Uterus (tissue), 3 donors: ENCODE measurements at regions not wholly inside any gene's neighbourhood (a gene's known extent, or its start where the extent isn't known, plus 50 kb on each side); places are given as distances from the start of the nearest gene placed in this dataset.

ENCODE experiments used
- DNase-seq, 2 donors: peaks; one replicate each; pipeline ENCODE4 v3.0.0-alpha.2; 2019 to 2020
- H3K27ac ChIP-seq, 2 donors: fragments of 200-600 bp; sonication (generic); 1 replicate in 1 of 2; 2 replicates in 1 of 2; pipeline ENCODE4 v1.5.1; 2016 to 2018
- H3K27me3 ChIP-seq, 2 donors: fragments of 200-600 bp; sonication (generic); one replicate each; pipeline ENCODE4 v1.5.1; 2018 to 2019; ENCODE audit warnings: control low read depth in 1 of 2
- H3K36me3 ChIP-seq, 2 donors: fragments of 200-600 bp; sonication (generic); one replicate each; pipeline ENCODE4 v1.5.1; 2019; ENCODE audit warnings: control low read depth in 1 of 2
- H3K4me1 ChIP-seq, 2 donors: fragments of 200-600 bp; sonication (generic); one replicate each; pipeline ENCODE4 v1.5.1; 2018 to 2019; ENCODE audit warnings: control low read depth in 1 of 2
- H3K4me3 ChIP-seq, 2 donors: fragments of 200-600 bp; sonication (generic); 1 replicate in 1 of 2; 2 replicates in 1 of 2; pipeline ENCODE4 v1.5.1; 2018 to 2019; ENCODE audit warnings: mild to moderate bottlenecking in 1 of 2
- H3K9me3 ChIP-seq, 2 donors: fragments of 200-600 bp; sonication (generic); one replicate each; pipeline ENCODE4 v1.5.1; 2019; ENCODE audit warnings: control low read depth in 1 of 2
- CTCF ChIP-seq, 4 experiments: fragments of 200-600 bp in 2 of 4; fragments of 450-650 bp in 2 of 4; sonication (generic) in 2 of 4; IDR thresholded peaks; one replicate each; pipeline ENCODE4 v1.5.1; 2016 to 2019; ENCODE audit warnings: antibody characterized with exemption in 4 of 4, mild to moderate bottlenecking in 2 of 4, moderate library complexity in 1 of 4
- POLR2A ChIP-seq, 2 donors: fragments of 450-650 bp; IDR thresholded peaks; one replicate each; pipeline ENCODE4 v1.6.1; 2016; ENCODE audit warnings: antibody characterized with exemption in 2 of 2, mild to moderate bottlenecking in 1 of 2, moderate library complexity in 1 of 2
- intact Hi-C: fragments of 100-400 bp; cut with DNase I; formaldehyde crosslinking; loops from one replicate; pipeline ENCODE4 v1.15.1; 2023; ENCODE audit warnings: low total_unique reads
- donor health status: DM: yes; HTN: yes; CAD: no.

- TF ChIP-seq CTCF (IDR thresholded peaks at IDR 0.05) = no peak
- TF ChIP-seq POLR2A (IDR thresholded peaks at IDR 0.05) = no peak
- Histone ChIP-seq H3K27ac (no peak overlapping the region), H3K27me3 (no peaks in the 10 kb centered on the region), H3K36me3 (no peaks in the 10 kb centered on the region), H3K9me3 (no peaks in the 10 kb centered on the region), H3K4me3 (no peak overlapping the region), H3K4me1 (peaks cover 18 to 19% of the 10 kb centered on the region in 2 donors)
- intact Hi-C loops = no loop called here
- DNase-seq = no peak
Measured at GRCh38 chr19:46950526-46951170, 69.0 kb upstream of the NPAS1 start.

- TF ChIP-seq POLR2A (IDR thresholded peaks at IDR 0.05) (no peak), CTCF (IDR thresholded peaks at IDR 0.05) (no peak)
- intact Hi-C loops = no loop called here
- Histone ChIP-seq H3K4me1 (peaks cover 10 to 14% of the 10 kb centered on the region in 2 donors), H3K27me3 (no peaks in the 10 kb centered on the region), H3K27ac (no peak overlapping the region), H3K36me3 (no peaks in the 10 kb centered on the region), H3K4me3 (no peak overlapping the region), H3K9me3 (no peaks in the 10 kb centered on the region)
- DNase-seq = no peak
Measured at GRCh38 chr19:46951171-46951986, 68.3 kb upstream of the NPAS1 start.

- no peaks in the 10 kb centered on the region for H3K27me3 ChIP-seq
- no peaks in the 10 kb centered on the region for H3K36me3 ChIP-seq
- H3K9me3 ChIP-seq = no peaks in the 10 kb centered on the region
- H3K4me3 ChIP-seq = no peak overlapping the region
- TF ChIP-seq POLR2A (IDR thresholded peaks at IDR 0.05) = no peak
- no peak for TF ChIP-seq CTCF (IDR thresholded peaks at IDR 0.05)
- H3K4me1 ChIP-seq = peaks cover 6 to 12% of the 10 kb centered on the region in 2 donors
- intact Hi-C loops = no loop called here
- no peak overlapping the region for H3K27ac ChIP-seq
- no peak for DNase-seq
Measured at GRCh38 chr19:46952874-46953273, 66.8 kb upstream of the NPAS1 start.

- H3K27me3 ChIP-seq = no peaks in the 10 kb centered on the region
- peaks cover 6 to 12% of the 10 kb centered on the region in 2 donors for H3K4me1 ChIP-seq
- no peak for DNase-seq
Measured at GRCh38 chr19:46953955-46954501, 65.6 kb upstream of the NPAS1 start.

More at GRCh38 chr19:46953955-46954501, 65.6 kb upstream of the NPAS1 start:
- no peaks in the 10 kb centered on the region for H3K9me3 ChIP-seq
- TF ChIP-seq CTCF (IDR thresholded peaks at IDR 0.05) (no peak), POLR2A (IDR thresholded peaks at IDR 0.05) (no peak)
- intact Hi-C loops = no loop called here
- H3K4me3 ChIP-seq = no peak overlapping the region
- no peaks in the 10 kb centered on the region for H3K36me3 ChIP-seq
- no peak overlapping the region for H3K27ac ChIP-seq
